BJ (cell line): ENCODE measurements at regions not wholly inside any gene's neighbourhood (a gene's known extent, or its start where the extent isn't known, plus 50 kb on each side); places are given as distances from the start of the nearest gene placed in this dataset.

Experiments used
- CTCF ChIA-PET: fragments of 350-600 bp; formaldehyde crosslinking; extraction: SDS; loops from one replicate; lab custom pipeline; 2021; ENCODE audit warnings: antibody characterized with exemption, inconsistent platforms; lab: Yijun Ruan, JAX
- POLR2A ChIA-PET: fragments of 300-600 bp; sonication (Branson Sonifier 250); formaldehyde crosslinking; extraction: SDS; loops from one replicate; lab custom pipeline; 2021; ENCODE audit warnings: antibody characterized with exemption; lab: Charles Lee
- DNase-seq: peaks from one replicate; pipeline ENCODE4 v3.0.0-alpha.2; 2011; ENCODE audit warnings: low read depth
- H3K27me3 ChIP-seq: 2 replicates; pipeline ENCODE4 v1.6.0; 2011; ENCODE audit warnings: low read length; ENCODE audit not compliant: control insufficient read depth, insufficient read depth
- H3K36me3 ChIP-seq: 2 replicates; pipeline ENCODE4 v1.5.1; 2011; ENCODE audit warnings: low read length; ENCODE audit not compliant: control insufficient read depth, insufficient read depth
- H3K4me3 ChIP-seq: 2 replicates; pipeline ENCODE4 v1.5.1; 2011; ENCODE audit warnings: low read depth, mild to moderate bottlenecking, control low read depth, low read length
- CTCF ChIP-seq: IDR thresholded peaks from 2 replicates; pipeline ENCODE4 v1.5.1; 2011; ENCODE audit warnings: low read depth, mild to moderate bottlenecking, control low read depth, inconsistent platforms, low read length, moderate library complexity; ENCODE audit not compliant: insufficient read depth

- no peak for DNase-seq
- H3K36me3 ChIP-seq, result no peaks in the 10 kb centered on the region
- CTCF ChIA-PET, result no interaction called here
- no peaks in the 10 kb centered on the region for H3K27me3 ChIP-seq
- TF ChIP-seq CTCF, result no peak
- H3K4me3 ChIP-seq, result no peak overlapping the region
- POLR2A ChIA-PET, result no interaction called here
Measured at GRCh38 chr1:69185378-69185777, 382.3 kb upstream of the LRRC7 start.

- no peak for TF ChIP-seq CTCF
- no peak for DNase-seq
- no peaks in the 10 kb centered on the region for H3K36me3 ChIP-seq
- ChIA-PET POLR2A (no interaction called here), CTCF (no interaction called here)
- no peaks in the 10 kb centered on the region for H3K27me3 ChIP-seq
- H3K4me3 ChIP-seq, result no peak overlapping the region
Measured at GRCh38 chr1:69191335-69191734, 376.4 kb upstream of the LRRC7 start.

- H3K36me3 ChIP-seq, result no peaks in the 10 kb centered on the region
- POLR2A ChIA-PET, result no interaction called here
- TF ChIP-seq CTCF, result no peak
- no peak for DNase-seq
- H3K27me3 ChIP-seq, result no peaks in the 10 kb centered on the region
- CTCF ChIA-PET, result interaction anchor here (0.6 kb wide), 1 partner anchor 1253 kb away, joined by 3 read pairs; no protein-coding TSS in a partner anchor
- no peak overlapping the region for H3K4me3 ChIP-seq
Measured at GRCh38 chr1:69195136-69195535, 372.6 kb upstream of the LRRC7 start.

DNA sequence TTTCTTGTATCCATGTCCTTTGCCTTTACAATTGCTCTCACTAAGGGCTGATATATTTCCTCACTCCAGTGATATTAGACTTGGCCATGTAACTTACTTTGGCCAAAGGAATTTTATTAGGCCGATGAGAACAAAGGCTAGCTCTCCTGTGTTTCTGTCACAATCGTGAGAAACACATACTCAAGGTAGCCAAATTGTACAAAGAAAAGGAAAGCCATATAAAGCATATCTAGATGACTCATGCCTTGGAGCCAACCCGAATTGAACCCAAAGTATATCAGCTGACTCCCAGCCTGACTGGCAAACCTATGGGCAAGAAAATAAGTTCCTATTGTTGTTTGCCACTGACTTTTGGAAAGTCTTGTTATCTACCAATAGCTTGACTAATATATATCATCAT is 371.7 kb upstream of the LRRC7 start:
- DNase-seq, result no peak
- Histone ChIP-seq H3K27me3 (no peaks in the 10 kb centered on the region), H3K4me3 (no peak overlapping the region), H3K36me3 (no peaks in the 10 kb centered on the region)
- no peak for TF ChIP-seq CTCF
- POLR2A ChIA-PET, result no interaction called here
- CTCF ChIA-PET, result no interaction called here

- CTCF ChIA-PET, result interaction anchor here (1.0 kb wide), 1 partner anchor 45 kb away, joined by 3 read pairs; no protein-coding TSS in a partner anchor
- Histone ChIP-seq H3K27me3 (no peaks in the 10 kb centered on the region), H3K36me3 (no peaks in the 10 kb centered on the region), H3K4me3 (no peak overlapping the region)
- POLR2A ChIA-PET, result no interaction called here
- no peak for DNase-seq
- TF ChIP-seq CTCF, result no peak
Measured at GRCh38 chr1:69197816-69198215, 369.9 kb upstream of the LRRC7 start.
